HepG2 (cell line): ENCODE measurements at regions not wholly inside any gene's neighbourhood (a gene's known extent, or its start where the extent isn't known, plus 50 kb on each side); places are given as distances from the start of the nearest gene placed in this dataset.

ENCODE experiments used
- ATAC-seq: fragments of 200-7000 bp; cut with Tn5 transposase; 3 replicates; pipeline ENCODE4 v1.9.1; 2020; ENCODE audit warnings: mild to moderate bottlenecking, moderate library complexity
- BruUV-seq: library from RNA; stranded (reverse); fragments of 400-500 nt; replicated peaks from 2 replicates; lab custom pipeline; 2021; lab: Mats Ljungman, UMichigan
- CTCF ChIA-PET: fragments of 300-600 bp; formaldehyde crosslinking; extraction: SDS; loops from one replicate; lab custom pipeline; 2021; ENCODE audit warnings: low total read pairs, inconsistent platforms, low intra/inter-chr PET ratio; lab: Yijun Ruan, JAX
- POLR2A ChIA-PET: fragments of 350-600 bp; sonication (Branson Sonifier 250); formaldehyde crosslinking; loops from one replicate; lab custom pipeline; 2020; ENCODE audit warnings: antibody characterized with exemption, inconsistent platforms; lab: Yijun Ruan, JAX
- DNase-seq: peaks from one replicate; pipeline ENCODE4 v3.0.0-alpha.2; 2015; ENCODE audit warnings: low spot score
- FAIRE-seq: peaks from 3 replicates; lab custom pipeline; 2011; peaks lifted over from hg19 to GRCh38; lab: Jason Lieb, UNC
- H2AFZ ChIP-seq: one replicate; pipeline ENCODE4 v1.6.1; 2011; ENCODE audit warnings: low read length, inconsistent platforms
- H3K27ac ChIP-seq: fragments of 300-600 bp; 3 replicates; pipeline ENCODE4 v1.8.0; 2011; ENCODE audit warnings: mixed run types, mild to moderate bottlenecking, mixed read lengths, low read length, inconsistent platforms; ENCODE audit not compliant: insufficient read depth; ENCODE audit errors: extremely low read length
- H3K27me3 ChIP-seq, 2 experiments: fragments of 200-600 bp in 1 of 2; 2 replicates in 1 of 2; 3 replicates in 1 of 2; pipeline versions ENCODE4 v1.6.0 to v1.8.0; 2011; ENCODE audit warnings: low read length in 2 of 2, mild to moderate bottlenecking in 2 of 2, moderate library complexity in 2 of 2, inconsistent platforms in 1 of 2; ENCODE audit not compliant: insufficient read depth in 2 of 2, control insufficient read depth in 1 of 2
- H3K36me3 ChIP-seq, 2 experiments: fragments of 200-600 bp in 1 of 2; replicated peaks in 1 of 2; 2 replicates in 1 of 2; 3 replicates in 1 of 2; pipeline versions ENCODE4 v1.5.1 to v1.8.0; 2011; ENCODE audit warnings: low read length in 2 of 2, inconsistent platforms in 1 of 2; ENCODE audit not compliant: insufficient read depth in 2 of 2, control insufficient read depth in 1 of 2
- H3K4me1 ChIP-seq: 2 replicates; pipeline ENCODE4 v1.5.1; 2012; ENCODE audit warnings: low read length, inconsistent platforms; ENCODE audit not compliant: insufficient read depth
- H3K4me2 ChIP-seq: 2 replicates; pipeline ENCODE4 v1.6.0; 2011; ENCODE audit warnings: low read depth, low read length, inconsistent platforms
- H3K4me3 ChIP-seq, 3 experiments: fragments of 200-600 bp in 1 of 3; sonication (generic), shearing (Covaris generic) in 1 of 3; replicated peaks in 1 of 3; 2 replicates each; pipeline ENCODE4 v1.5.1; 2011 to 2016; ENCODE audit warnings: low read length in 3 of 3, inconsistent platforms in 2 of 3, low read depth in 2 of 3, mild to moderate bottlenecking in 2 of 3, control low read depth in 1 of 3, mixed read lengths in 1 of 3; ENCODE audit not compliant: insufficient read depth in 1 of 3
- H3K79me2 ChIP-seq: one replicate; pipeline ENCODE4 v1.6.1; 2011; ENCODE audit warnings: low read length, inconsistent platforms; ENCODE audit not compliant: insufficient read depth
- H3K9ac ChIP-seq: 2 replicates; pipeline ENCODE4 v1.6.0; 2011; ENCODE audit warnings: mild to moderate bottlenecking, low read depth, low read length, inconsistent platforms; ENCODE audit not compliant: insufficient read depth
- H3K9me3 ChIP-seq: 2 replicates; pipeline ENCODE4 v1.5.1; 2012; ENCODE audit warnings: mild to moderate bottlenecking, low read length
- H4K20me1 ChIP-seq: 2 replicates; pipeline ENCODE4 v1.6.0; 2011; ENCODE audit warnings: inconsistent platforms, mild to moderate bottlenecking, low read length, moderate library complexity; ENCODE audit not compliant: insufficient read depth
- AKNA ChIP-seq: sonication (generic); formaldehyde crosslinking; IDR thresholded peaks from 2 replicates; pipeline ENCODE4 v1.4.0; 2020; ENCODE audit warnings: missing genetic modification reagents, borderline replicate concordance
- ELF3 ChIP-seq: IDR thresholded peaks from 2 replicates; pipeline ENCODE4 v1.6.1; 2016; ENCODE audit warnings: missing genetic modification reagents, missing compliant biosample characterization
- KLF13 ChIP-seq: sonication (generic); formaldehyde crosslinking; IDR thresholded peaks from 2 replicates; pipeline ENCODE4 v1.4.0; 2020; ENCODE audit warnings: mild to moderate bottlenecking, missing genetic modification reagents
- MAFK ChIP-seq, 2 experiments: IDR thresholded peaks in 1 of 2; conservative IDR thresholded peaks in 1 of 2; 2 replicates each; pipeline ENCODE4 v1.6.1; 2011; ENCODE audit warnings: improper control_type of control experiment in 2 of 2, low read length in 2 of 2
- ZNF10 ChIP-seq: sonication (generic); formaldehyde crosslinking; IDR thresholded peaks from 2 replicates; pipeline ENCODE4 v1.4.0; 2020; ENCODE audit warnings: mild to moderate bottlenecking, low read depth, missing genetic modification reagents, borderline replicate concordance
- ZNF616 ChIP-seq: sonication (generic); formaldehyde crosslinking; IDR thresholded peaks from 2 replicates; pipeline ENCODE4 v1.5.0; 2020; ENCODE audit warnings: low read depth, mild to moderate bottlenecking, missing genetic modification reagents
- ZNF75D ChIP-seq: sonication (generic); formaldehyde crosslinking; IDR thresholded peaks from 2 replicates; pipeline ENCODE4 v1.8.1; 2023; ENCODE audit warnings: missing genetic modification reagents, mild to moderate bottlenecking, borderline replicate concordance
- ZSCAN20 ChIP-seq: sonication (generic); formaldehyde crosslinking; IDR thresholded peaks from 2 replicates; pipeline ENCODE4 v1.4.0; 2020; ENCODE audit warnings: missing genetic modification reagents, mild to moderate bottlenecking, borderline replicate concordance
- WGBS: methylation state at CpG from one replicate; pipeline ENCODE4 v1.1.6; 2017; ENCODE audit warnings: low lambda C conversion rate; 5-methylcytosine and 5-hydroxymethylcytosine counted together
- in situ Hi-C: cut with HindIII; loops from 2 replicates; pipeline ENCODE4 v1.10.0; 2017; ENCODE audit warnings: low pct_unique_long_range_greater_than_20kb; ENCODE audit not compliant: extremely low pct_ligation_motif_present
- intact Hi-C: fragments of 100-400 bp; cut with micrococcal nuclease; formaldehyde crosslinking; loops from one replicate; pipeline ENCODE4 v1.10.0; 2022; ENCODE audit not compliant: unreplicated experiment

GRCh38 chr6:92723390-92723931, 695.9 kb downstream of the EPHA7 start:
- ChIA-PET CTCF (no interaction called here), POLR2A (no interaction called here)
- H2AFZ ChIP-seq: no peak overlapping the region
- FAIRE-seq (no peak), DNase-seq (no peak), ATAC-seq (no peak)
- no peaks in the 10 kb centered on the region for H4K20me1 ChIP-seq
- in situ Hi-C loops: no loop called here
- intact Hi-C loops: no loop called here
- no peaks in the 10 kb centered on the region for H3K4me1 ChIP-seq
- no peaks in the 10 kb centered on the region for H3K79me2 ChIP-seq
- no peak overlapping the region for H3K4me2 ChIP-seq
- TF ChIP-seq AKNA (CRISPR knock-in tag) (no peak), KLF13 (CRISPR knock-in tag) (no peak), ZSCAN20 (CRISPR knock-in tag) (no peak), ZNF616 (no peak), MAFK (conservative IDR thresholded peaks at IDR 0.05 in 1 of 2, IDR thresholded peaks at IDR 0.05 in 1 of 2; ENCODE audit: low read length in 2 of 2) (no peak), ZNF75D (no peak), ZNF10 (CRISPR knock-in tag) (no peak), ELF3 (CRISPR knock-in tag) (no peak)
- no TSS peak for BruUV-seq
- H3K36me3 ChIP-seq: no peaks in the 10 kb centered on the region
- H3K9ac ChIP-seq: no peak overlapping the region
- H3K27ac ChIP-seq: no peak overlapping the region
- WGBS: 66% methylated on average over 9 of the region's 45 CpGs
- no peak overlapping the region for H3K4me3 ChIP-seq
- no peaks in the 10 kb centered on the region for H3K9me3 ChIP-seq
- no peaks in the 10 kb centered on the region for H3K27me3 ChIP-seq
